Natural killer cell (primary cell): ENCODE measurements at regions not wholly inside any gene's neighbourhood (a gene's known extent, or its start where the extent isn't known, plus 50 kb on each side); places are given as distances from the start of the nearest gene placed in this dataset.

ENCODE experiments used
- ATAC-seq, 3 donors: fragments of 150-1000 bp in 2 of 3; fragments of 200-7000 bp in 1 of 3; cut with Tn5 transposase; 1 replicate in 1 of 3; 2 replicates in 2 of 3; pipeline ENCODE4 v1.10.0; 2021; ENCODE audit warnings: mild to moderate bottlenecking in 2 of 3, moderate library complexity in 2 of 3
- DNase-seq, 2 donors: peaks; one replicate each; pipeline versions ENCODE4 v3.0.0 to v3.0.0-alpha.2; 2013 to 2021; ENCODE audit warnings: mixed read lengths in 1 of 2
- H3K27ac ChIP-seq: one replicate; pipeline ENCODE4 v1.5.1; 2013; ENCODE audit warnings: mild to moderate bottlenecking, low read length
- H3K27me3 ChIP-seq: one replicate; pipeline ENCODE4 v1.6.1; 2013; ENCODE audit warnings: low read length; ENCODE audit not compliant: control insufficient read depth, insufficient read depth
- H3K36me3 ChIP-seq: one replicate; pipeline ENCODE4 v1.6.1; 2013; ENCODE audit warnings: low read length; ENCODE audit not compliant: control insufficient read depth, insufficient read depth
- H3K4me1 ChIP-seq: one replicate; pipeline ENCODE4 v1.6.1; 2013; ENCODE audit warnings: low read length; ENCODE audit not compliant: control insufficient read depth, insufficient read depth
- H3K4me3 ChIP-seq: one replicate; pipeline ENCODE4 v1.5.1; 2013; ENCODE audit warnings: low read length
- H3K9me3 ChIP-seq: one replicate; pipeline ENCODE4 v1.6.1; 2013; ENCODE audit warnings: low read length; ENCODE audit not compliant: control insufficient read depth, insufficient read depth
- H3K27ac Mint-ChIP-seq, 2 donors: one replicate each; pipeline ENCODE4 v1.8.0; 2022; ENCODE audit warnings: mild to moderate bottlenecking in 2 of 2, mixed read lengths in 2 of 2, moderate library complexity in 1 of 2
- H3K27me3 Mint-ChIP-seq, 2 donors: one replicate each; pipeline ENCODE4 v1.8.0; 2022; ENCODE audit warnings: low read depth in 2 of 2, mixed read lengths in 2 of 2
- H3K36me3 Mint-ChIP-seq: one replicate; pipeline ENCODE4 v1.8.0; 2022; ENCODE audit warnings: mixed read lengths
- H3K4me1 Mint-ChIP-seq, 2 donors: one replicate each; pipeline ENCODE4 v1.8.0; 2022; ENCODE audit warnings: mixed read lengths in 2 of 2
- H3K4me3 Mint-ChIP-seq: one replicate; pipeline ENCODE4 v1.8.0; 2022; ENCODE audit warnings: mild to moderate bottlenecking, moderate library complexity, mixed read lengths
- H3K9me3 Mint-ChIP-seq, 2 donors: one replicate each; pipeline ENCODE4 v1.8.0; 2022; ENCODE audit warnings: mixed read lengths in 2 of 2
- CTCF ChIP-seq: fragments of 200-600 bp; IDR thresholded peaks from one replicate; pipeline ENCODE4 v1.8.0; 2022; ENCODE audit warnings: antibody characterized with exemption
- WGBS: methylation state at CpG from one replicate; pipeline ENCODE4 v1.1.7; 2013; ENCODE audit warnings: missing lambda C conversion rate; ENCODE audit not compliant: insufficient coverage; 5-methylcytosine and 5-hydroxymethylcytosine counted together
- intact Hi-C: fragments of 100-400 bp; cut with micrococcal nuclease; formaldehyde crosslinking; loops from one replicate; pipeline ENCODE4 v1.14.2; 2022

DNA sequence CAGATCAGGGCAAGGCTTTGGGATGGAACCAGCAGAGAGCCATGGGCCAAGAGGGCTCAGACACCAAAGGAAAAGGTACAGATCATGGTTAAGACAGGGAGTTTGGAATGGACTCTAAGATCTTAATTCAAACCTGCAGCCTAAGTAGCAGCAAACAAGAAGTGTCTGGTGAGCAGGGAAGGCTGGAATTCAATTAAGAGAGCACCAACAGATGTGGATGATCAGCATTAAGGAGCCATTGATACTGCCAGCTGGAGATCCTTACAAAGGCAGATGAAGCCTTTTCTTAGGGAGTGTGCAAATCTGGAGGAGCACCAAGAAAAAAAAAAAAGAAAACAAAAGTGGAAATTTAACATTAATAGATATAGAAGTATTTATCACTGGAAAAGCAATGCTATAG is 516.8 kb downstream of the RASEF start:
- Histone ChIP-seq H3K36me3 (no peaks in the 10 kb centered on the region), H3K4me1 (no peaks in the 10 kb centered on the region), H3K27me3 (no peaks in the 10 kb centered on the region), H3K9me3 (no peaks in the 10 kb centered on the region), H3K27ac (no peak overlapping the region), H3K4me3 (no peak overlapping the region)
- TF ChIP-seq CTCF, result no peak
- no peaks in the 10 kb centered on the region for H3K4me1 Mint-ChIP-seq
- peaks cover 4 to 6% of the 10 kb centered on the region in 2 donors for H3K9me3 Mint-ChIP-seq
- intact Hi-C loops, result no loop called here
- DNase-seq (no peak), ATAC-seq (no peak)
- no peak overlapping the region for H3K4me3 Mint-ChIP-seq
- no peaks in the 10 kb centered on the region for H3K27me3 Mint-ChIP-seq
- H3K27ac Mint-ChIP-seq, result no peak overlapping the region
- no peaks in the 10 kb centered on the region for H3K36me3 Mint-ChIP-seq

GRCh38 chr9:82547995-82548394 is 514.9 kb downstream of the RASEF start:
- no peak for TF ChIP-seq CTCF
- H3K27ac ChIP-seq, result no peak overlapping the region
- Mint-ChIP-seq H3K4me3 (no peak overlapping the region), H3K9me3 (peaks cover 4 to 6% of the 10 kb centered on the region in 2 donors), H3K4me1 (no peaks in the 10 kb centered on the region), H3K36me3 (no peaks in the 10 kb centered on the region), H3K27me3 (no peaks in the 10 kb centered on the region), H3K27ac (no peak overlapping the region)
- intact Hi-C loops, result no loop called here
- no peaks in the 10 kb centered on the region for H3K4me1 ChIP-seq
- DNase-seq (no peak), ATAC-seq (no peak)
- H3K36me3 ChIP-seq, result no peaks in the 10 kb centered on the region
- H3K4me3 ChIP-seq, result no peak overlapping the region
- WGBS, result 89% methylated on average over 1 of the region's 1 CpG
- H3K9me3 ChIP-seq, result no peaks in the 10 kb centered on the region
- H3K27me3 ChIP-seq, result no peaks in the 10 kb centered on the region

DNA sequence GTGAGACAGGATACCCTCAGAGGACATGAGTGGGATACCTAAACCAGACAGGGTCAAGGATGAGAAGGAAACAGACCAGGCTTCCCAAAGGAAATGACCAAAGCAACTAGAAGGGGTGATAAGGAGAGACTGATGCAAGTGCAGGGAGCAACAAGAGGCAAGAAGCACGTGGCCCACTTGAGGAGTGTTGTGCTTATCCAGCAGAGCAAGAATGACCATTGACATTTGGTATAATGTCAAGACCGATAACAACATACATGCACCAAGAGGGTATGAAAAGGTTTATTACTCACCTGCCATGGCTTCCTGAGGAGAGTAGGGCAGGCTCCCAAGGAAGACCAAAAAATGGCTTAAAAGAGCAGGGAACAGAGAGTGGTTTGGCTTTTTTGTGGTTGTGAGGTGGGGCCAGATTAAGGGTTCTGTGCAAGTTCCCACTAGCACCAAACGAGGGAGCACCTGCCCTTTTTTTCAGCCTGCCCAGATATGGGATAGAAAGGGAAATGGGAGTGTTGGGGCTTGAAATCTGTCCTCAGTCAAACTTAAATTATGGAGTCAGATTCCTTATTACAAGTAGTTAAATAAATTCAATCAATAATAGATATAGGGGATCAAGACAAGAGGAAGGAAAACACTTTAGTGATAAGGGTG is 513.6 kb downstream of the RASEF start:
- WGBS, result 62% methylated on average over 3 of the region's 3 CpGs
- Mint-ChIP-seq H3K27ac (no peak overlapping the region), H3K36me3 (no peaks in the 10 kb centered on the region), H3K9me3 (peaks cover 2 to 4% of the 10 kb centered on the region in 2 donors), H3K27me3 (no peaks in the 10 kb centered on the region), H3K4me3 (no peak overlapping the region), H3K4me1 (no peaks in the 10 kb centered on the region)
- H3K9me3 ChIP-seq, result no peaks in the 10 kb centered on the region
- H3K4me3 ChIP-seq, result no peak overlapping the region
- no peak overlapping the region for H3K27ac ChIP-seq
- no peak for DNase-seq
- intact Hi-C loops, result no loop called here
- no peaks in the 10 kb centered on the region for H3K27me3 ChIP-seq
- no peak for ATAC-seq
- H3K36me3 ChIP-seq, result no peaks in the 10 kb centered on the region
- H3K4me1 ChIP-seq, result no peaks in the 10 kb centered on the region
- TF ChIP-seq CTCF, result no peak

GRCh38 chr9:82552784-82553183 is 510.2 kb downstream of the RASEF start:
- no peaks in the 10 kb centered on the region for H3K4me1 Mint-ChIP-seq
- H3K9me3 Mint-ChIP-seq, result no peaks in the 10 kb centered on the region
- no peak for TF ChIP-seq CTCF
- no peaks in the 10 kb centered on the region for H3K4me1 ChIP-seq
- H3K36me3 Mint-ChIP-seq, result no peaks in the 10 kb centered on the region
- H3K4me3 Mint-ChIP-seq, result no peak overlapping the region
- H3K4me3 ChIP-seq, result no peak overlapping the region
- no peak overlapping the region for H3K27ac Mint-ChIP-seq
- intact Hi-C loops, result no loop called here
- H3K36me3 ChIP-seq, result no peaks in the 10 kb centered on the region
- ATAC-seq (no peak), DNase-seq (no peak)
- no peaks in the 10 kb centered on the region for H3K27me3 Mint-ChIP-seq
- WGBS, result 78% methylated on average over 2 of the region's 2 CpGs
- H3K27me3 ChIP-seq, result no peaks in the 10 kb centered on the region
- H3K27ac ChIP-seq, result no peak overlapping the region
- H3K9me3 ChIP-seq, result no peaks in the 10 kb centered on the region
